ENCODE measurements at regions not wholly inside any gene's neighbourhood (a gene's known extent, or its start where the extent isn't known, plus 50 kb on each side); places are given as distances from the start of the nearest gene placed in this dataset.

- TF ChIP-seq CTCF (IDR thresholded peaks at IDR 0.05): no peak
These were observed 178.6 kb downstream of the NRP2 start for GRCh38 chr2:205860885-205861284.

- TF ChIP-seq CTCF (IDR thresholded peaks at IDR 0.05): no peak
These were observed 177.9 kb downstream of the NRP2 start for GRCh38 chr2:205860181-205860580.

DNA sequence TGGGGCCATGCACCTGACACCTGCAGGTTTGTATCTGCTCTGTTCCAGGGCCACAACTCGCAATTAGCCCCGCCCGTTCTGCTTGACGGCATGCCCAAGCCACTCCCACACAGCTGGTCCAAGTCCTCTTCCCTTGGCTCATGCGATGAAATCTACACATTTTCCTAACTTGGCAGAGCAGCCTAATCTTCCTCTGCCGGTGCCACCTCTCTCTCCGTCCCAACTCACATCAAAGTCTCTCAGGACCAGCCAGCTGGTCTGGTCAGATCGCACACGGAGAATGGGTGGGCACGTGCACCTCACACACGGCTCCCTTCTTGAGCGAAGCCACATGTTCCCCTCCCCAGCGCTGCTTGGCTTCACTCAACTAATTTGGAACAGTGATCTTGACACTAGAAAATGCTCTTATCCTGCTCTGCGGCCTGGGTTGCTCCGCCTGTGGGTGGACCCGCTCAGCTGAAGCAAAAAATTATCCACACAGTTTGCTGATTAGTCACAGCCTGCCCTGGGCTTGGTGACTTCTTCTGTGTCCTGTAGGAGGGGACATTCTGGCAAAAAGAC is 176.7 kb downstream of the NRP2 start:
- TF ChIP-seq CTCF (IDR thresholded peaks at IDR 0.05): no peak

GRCh38 chr2:205858275-205858674 is 176.0 kb downstream of the NRP2 start:
- TF ChIP-seq CTCF (IDR thresholded peaks at IDR 0.05): no peak

DNA sequence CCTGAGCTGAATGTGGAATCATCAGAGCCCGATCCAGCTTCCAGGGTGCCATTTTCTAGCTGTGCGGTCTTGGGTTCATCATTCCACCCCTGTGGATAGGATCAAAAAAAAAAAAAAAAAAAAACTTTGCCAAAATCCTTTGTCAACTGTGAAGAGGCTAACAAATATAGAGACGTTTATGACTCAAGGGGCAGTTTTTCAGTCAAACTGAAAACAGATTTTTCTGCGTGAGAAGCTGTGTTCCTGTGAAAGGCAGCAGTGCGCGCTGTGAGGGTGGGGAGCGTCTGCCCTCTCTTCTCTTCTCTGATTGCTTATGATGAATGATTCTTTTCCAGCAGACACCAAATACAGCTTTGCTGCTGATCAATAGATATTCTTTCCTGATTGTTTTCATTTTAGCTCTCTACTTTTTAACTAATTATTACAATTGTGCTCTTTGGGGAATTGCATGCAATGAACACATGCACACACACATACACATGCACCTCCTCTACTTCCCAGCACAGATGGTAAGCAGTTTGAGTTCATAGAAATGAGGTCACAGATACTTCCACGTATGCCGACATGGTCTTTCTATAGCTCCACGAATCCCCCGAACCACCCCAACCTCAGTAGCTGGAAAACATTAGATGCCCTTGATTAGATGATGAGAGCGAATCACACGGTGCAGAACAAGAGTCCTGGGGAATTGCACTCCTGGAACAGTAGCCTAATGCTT is 175.4 kb downstream of the NRP2 start:
- no peak for TF ChIP-seq CTCF (IDR thresholded peaks at IDR 0.05)

DNA sequence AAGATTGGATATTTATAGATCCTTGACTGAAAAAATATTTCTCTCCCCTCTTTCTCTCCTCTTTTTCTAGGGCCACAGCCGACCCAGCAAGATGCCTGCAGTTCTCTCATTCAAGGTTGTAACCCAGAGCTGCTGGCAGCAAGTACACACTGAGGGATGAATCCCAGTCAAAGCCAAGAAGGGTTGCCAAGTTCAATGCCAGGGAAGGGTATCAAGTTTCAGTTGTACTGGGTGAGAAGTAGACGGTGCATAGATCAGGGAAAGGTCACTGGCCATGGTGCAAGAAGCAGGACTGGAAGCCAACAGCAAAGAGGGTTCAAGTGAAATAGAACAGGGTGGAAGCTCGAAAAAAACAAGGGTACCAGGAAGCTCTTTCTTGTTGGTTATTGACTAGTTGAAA is 170.2 kb downstream of the NRP2 start:
- no peak for TF ChIP-seq CTCF (IDR thresholded peaks at IDR 0.05)

DNA sequence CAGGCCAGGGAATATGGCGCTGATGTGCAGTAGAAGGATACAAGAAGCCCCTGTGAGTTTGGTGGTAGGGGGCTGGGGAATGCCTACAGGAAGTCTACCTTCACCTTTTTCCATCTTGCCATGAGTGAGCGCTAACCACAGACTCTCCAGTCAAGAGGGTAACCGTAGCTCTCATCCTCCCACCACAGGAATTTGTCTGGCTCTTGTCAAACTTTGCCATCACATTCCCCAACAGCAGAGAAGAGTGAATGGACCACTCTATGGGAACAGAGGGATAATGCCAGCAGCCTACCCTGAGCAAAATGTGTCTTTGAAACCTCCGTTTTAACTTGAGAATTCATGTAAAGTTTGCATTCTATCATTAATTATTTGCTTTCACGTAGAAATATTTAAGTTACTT is 168.3 kb downstream of the NRP2 start:
- TF ChIP-seq CTCF (IDR thresholded peaks at IDR 0.05): no peak
